SIG-M5 treated with dmso at 0.1 percent for 504 hours (cell line): ENCODE measurements at regions not wholly inside any gene's neighbourhood (a gene's known extent, or its start where the extent isn't known, plus 50 kb on each side); places are given as distances from the start of the nearest gene placed in this dataset.
"Not testable (repeated sequence)": the region's sequence is repeated elsewhere in the genome, so short reads cannot be mapped to it uniquely, and the experiment has no call there.

Experiments
- DNase-seq: peaks from one replicate; lab custom pipeline; 2025; ENCODE audit not compliant: unreplicated experiment; lab: John Stamatoyannopoulos, UW

DNA sequence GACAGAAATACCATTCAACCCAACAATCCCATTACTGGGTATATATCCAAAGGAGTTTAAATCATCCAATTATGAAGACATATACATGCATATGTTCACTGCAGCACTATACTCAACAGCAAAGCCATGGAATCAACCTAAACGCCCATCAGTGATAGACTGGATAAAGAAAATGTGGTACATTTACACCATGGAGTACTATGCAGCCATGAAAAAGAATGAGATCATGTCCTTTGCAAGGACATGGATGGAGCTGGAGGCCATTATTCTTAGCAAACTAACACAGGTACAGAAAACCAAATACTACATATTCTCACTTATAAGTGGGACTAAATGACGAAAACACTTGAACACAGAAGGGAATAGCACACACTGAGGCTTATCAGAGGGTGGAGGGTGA lies 230.6 kb upstream of the ETAA1 start:
- not testable (repeated sequence) for DNase-seq

DNA sequence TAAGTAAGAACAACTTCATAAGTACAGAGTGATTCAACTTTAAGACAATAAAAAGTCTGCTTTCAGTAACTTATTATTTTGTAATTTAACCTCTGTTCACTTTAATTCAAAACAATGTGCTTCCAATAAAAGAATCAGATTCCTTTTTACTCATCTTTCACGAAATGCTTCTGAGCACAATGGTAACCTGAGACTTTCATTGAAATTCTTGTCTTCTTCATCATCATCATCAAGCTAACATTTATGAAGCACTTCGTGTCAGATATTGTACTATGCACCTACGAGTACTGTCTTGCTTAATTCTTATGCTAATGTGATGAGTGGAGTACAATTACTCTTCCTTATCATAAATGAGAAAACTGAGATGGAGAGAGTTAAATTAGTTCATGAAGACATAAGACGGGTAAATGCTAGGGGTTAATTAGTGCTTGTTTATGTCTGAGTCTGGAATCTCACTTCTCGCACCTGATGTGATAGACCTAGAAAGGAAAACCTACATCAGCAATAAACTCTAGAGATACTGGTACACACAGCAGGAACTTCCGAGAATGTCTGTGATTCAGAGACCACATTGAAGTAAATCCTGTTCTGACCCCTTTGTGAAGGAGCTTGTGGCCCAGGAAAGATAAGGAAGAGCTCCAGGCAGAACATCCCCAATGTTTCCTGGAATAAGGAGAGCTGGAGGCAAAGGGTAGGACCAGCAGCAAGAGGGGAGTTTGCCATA lies 227.6 kb upstream of the ETAA1 start:
- DNase-seq: no peak

DNA sequence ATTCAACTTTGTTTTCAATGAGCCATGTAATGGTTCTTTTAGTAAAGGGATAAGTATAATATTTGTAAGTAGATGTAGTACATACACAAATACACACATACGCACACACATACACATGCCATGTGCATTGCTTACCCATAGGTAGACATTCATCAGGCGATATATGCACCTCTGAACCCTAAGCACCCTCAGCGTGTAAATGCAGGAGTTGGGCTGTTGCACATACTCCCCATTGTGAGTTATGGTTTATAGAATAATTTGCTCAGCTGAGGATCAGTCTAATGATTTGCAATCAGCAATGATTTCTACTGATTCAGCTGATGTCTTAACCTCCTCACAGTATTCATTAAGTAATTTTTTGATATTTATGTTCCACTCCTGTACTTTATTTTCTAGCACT lies 217.6 kb upstream of the ETAA1 start:
- no peak for DNase-seq

DNA sequence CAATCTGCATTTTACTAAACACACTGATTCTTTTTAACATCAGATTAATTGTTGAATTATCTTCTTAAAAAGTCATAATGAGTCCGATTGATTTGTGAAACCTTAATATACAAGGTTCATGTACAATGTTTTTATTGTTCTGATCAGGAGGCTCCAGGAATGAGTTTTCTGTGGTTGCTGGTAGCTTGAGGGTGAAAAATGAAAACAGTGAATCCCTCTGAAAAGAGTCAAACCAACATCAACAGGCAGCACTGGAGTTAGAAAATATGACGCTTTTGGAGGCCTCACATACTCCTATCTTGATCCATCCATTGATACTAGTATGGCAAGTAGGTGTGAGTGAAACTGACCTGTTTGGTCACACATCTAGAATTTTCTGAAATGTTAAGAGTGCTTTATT lies 216.3 kb upstream of the ETAA1 start:
- DNase-seq: no peak

GRCh38 chr2:67182884-67183283 lies 214.2 kb upstream of the ETAA1 start:
- DNase-seq: no peak

DNA sequence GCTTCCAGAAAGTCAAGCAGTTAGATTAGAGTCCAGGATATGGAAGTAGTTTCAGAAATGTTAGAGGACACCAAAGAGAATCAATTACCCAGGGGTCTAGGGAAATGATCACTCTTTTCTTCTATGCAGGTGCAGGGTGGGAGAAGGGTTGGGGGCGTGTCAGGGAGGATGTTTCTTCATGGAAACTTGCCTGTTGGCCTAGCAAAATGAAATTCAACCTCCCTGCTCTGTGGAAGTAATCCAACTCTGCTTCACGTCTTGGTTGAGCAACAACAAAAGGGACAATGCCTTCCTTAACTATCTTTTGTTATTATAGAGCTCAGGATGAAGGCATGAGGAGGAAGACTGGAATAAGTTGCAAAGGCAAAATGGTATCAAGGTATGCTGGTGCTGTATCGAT lies 210.8 kb upstream of the ETAA1 start:
- no peak for DNase-seq

DNA sequence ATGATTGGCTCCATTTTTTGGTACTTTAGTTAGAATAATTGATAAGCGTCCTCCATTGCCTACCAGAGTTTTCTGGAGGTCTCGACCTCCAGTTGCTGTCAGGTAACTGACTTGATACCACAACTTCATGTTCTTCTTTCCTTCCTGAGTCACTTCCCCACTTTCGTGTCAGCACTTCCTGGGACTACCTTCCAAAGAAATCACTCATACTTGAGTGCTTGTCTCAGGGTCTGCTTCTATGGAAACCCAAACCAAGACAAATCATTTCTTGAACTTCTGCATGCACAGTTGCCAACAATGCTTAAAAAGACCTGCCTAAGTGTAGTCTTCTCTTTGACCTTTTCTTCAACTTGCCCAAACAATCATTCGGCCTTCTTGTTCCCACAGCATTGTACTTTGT lies 210.3 kb upstream of the ETAA1 start:
- DNase-seq: no peak

- DNase-seq: not testable (repeated sequence)
These were observed 201.8 kb upstream of the ETAA1 start for GRCh38 chr2:67195327-67195726.

DNA sequence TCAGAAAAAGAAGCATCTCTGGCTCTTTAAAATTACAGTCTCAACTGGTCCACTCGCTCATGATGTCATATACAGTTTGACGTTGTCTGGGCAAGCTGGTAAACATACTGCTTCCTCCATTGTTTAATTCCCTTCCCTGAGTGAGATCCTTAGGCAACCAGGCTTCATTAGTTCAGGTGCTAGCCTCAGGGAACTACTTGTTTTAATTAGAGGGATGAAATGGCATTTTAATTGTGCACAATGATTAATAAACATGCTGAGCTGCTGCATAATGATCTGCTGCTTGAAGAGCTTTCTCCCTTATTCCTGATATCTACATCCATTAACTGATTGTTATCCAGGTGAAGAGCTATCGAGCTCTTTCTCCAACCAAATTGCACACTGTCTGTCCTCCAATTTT lies 195.6 kb upstream of the ETAA1 start:
- no peak for DNase-seq

DNA sequence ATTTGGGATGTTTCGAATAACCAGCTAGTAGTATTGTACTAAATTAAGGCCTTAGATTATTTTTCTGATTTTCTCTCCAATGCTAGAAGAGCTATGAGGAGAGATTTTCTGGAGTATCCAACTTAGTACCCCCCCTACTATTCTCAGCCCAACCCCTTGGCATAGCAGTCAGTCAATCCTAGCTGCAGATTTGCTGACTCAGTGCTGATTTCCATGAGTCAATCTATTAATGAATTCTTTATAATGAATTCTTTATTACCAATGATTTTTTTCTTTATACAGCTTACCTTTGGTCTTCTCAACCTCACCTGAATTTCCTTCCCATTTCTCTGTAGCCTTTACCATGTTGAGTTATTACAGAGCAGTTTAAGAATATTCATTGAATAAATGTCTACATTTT lies 192.8 kb upstream of the ETAA1 start:
- no peak for DNase-seq

DNA sequence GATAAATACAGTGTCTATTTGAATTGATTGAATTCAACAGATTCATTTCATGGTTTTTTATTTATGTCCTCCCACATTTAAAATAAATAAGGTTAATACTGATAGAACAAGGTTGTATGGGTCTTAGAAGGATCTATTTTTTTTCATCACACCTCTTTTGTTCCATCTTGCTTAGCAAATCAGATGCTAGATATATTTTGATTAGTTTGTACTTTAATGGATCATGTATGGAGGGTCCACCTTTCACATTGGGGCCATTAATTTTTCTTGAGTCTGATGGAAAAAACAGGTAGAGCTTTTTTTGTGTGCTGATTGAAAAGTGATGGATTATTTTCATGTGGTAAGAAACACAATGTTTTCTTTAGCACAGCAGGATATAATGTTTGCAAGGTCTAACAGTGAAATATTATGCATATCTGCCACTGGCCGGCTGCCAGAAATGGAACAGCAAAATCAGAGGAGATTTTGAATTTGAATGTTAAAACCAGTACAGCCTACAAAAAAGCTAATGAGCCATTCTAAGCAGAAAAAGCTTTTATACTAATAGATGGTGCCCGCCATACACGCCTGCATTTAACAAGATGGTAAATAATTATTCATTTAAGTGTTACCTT lies 188.1 kb upstream of the ETAA1 start:
- no peak for DNase-seq

DNA sequence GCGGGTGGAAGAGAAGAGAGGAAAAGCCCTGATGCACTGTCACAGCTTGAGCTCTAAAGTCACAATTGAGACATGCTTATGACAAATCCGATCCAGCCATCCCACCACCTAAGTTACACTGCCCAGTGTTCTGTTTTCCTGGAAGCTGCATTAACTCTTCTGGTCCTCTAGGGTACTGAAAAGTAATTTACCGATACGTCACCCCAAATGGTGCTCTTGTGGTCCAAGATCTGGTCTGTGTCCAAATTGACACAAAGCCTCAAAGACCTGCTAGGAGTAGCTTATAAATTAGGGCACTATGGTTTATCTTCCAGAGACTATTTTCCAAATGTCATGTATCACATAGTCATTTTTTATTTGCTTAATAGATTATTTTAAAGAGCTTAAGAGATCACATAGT lies 186.7 kb upstream of the ETAA1 start:
- DNase-seq: no peak

GRCh38 chr2:67212203-67212602 lies 184.9 kb upstream of the ETAA1 start:
- no peak for DNase-seq

DNA sequence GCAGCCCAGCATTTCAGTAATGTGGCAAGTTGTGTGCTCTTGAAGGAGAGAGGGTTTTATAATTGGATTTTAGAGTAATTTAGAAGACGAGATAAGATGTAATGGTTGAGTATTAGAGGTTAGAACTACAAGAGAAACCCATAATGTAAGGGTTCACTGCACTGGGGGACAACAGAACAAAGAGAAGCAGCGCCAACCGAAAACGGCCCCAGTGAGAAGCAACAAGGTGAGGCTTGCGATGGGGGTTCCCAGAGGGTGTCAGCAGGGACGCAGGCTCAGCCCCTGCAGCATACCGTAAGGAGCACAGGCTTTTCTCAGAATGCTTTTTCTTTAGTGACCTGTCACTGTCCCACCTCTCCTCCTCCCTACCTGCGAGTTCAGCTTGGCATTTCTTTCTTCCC lies 183.9 kb upstream of the ETAA1 start:
- no peak for DNase-seq

- no peak for DNase-seq
These were observed 183.3 kb upstream of the ETAA1 start for GRCh38 chr2:67213677-67214402.

DNA sequence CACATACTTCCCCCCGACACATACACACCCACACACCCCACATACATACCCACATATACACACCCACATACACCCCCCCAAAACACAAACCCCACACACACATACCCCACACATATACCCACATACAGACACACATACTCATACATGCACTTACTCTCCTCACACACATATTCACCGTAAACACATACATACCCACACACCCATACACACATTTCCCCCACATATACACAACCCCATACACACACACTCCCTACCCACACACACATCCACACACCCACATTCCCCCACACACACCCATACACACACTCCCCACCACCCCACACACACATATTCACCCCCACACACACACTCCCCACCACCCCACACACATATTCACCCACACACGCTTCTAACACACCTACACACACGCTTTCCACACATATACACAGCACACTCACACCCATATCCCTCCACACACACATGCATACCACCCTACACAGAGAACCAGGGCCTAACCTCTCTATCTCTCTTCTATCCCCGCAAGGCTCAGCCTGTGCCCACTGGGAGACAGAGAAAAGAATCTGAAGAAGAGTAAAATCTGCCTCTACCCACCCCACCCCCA lies 182.4 kb upstream of the ETAA1 start:
- DNase-seq: no peak

DNA sequence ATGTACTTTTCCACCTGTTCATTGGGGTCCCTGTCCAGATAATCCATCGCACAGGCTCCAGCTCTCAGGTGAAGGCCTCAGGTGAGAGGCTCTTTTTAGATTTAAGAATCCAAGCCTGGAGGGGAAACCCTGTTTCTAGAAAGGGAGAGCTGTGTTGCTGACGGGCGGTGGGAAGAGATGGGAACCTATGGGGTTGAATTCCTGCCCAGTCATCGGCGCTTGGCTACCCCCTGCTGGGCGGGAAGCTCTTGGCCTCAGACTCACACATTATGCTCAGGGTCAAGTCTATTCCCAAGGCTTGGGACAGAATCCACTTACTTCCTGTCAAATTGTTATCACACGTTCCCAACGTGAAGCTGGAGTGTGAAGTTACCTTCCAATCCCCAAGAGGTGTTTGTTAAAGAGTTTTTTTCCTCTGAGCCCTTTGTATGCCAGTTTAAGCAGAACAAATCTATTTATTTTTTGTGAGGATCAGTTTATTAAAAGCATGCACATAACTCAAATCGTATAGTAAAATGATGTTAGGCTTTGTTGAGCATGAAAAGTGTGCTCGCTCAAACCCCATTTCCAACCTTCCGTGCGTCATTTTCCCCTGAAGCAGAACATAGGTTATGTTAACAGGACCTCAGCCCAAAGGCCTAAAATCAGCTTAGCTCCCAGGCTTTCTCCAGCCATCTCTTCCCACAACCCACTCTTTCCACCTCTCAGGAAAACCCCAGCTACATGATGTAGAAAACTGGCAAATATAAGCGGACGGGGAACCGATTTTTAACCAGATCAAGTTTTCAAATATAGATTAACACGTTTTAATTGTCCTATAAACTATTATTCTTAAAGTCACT lies 181.7 kb upstream of the ETAA1 start:
- DNase-seq: peak; percentile 17

GRCh38 chr2:67216103-67216502 lies 181.0 kb upstream of the ETAA1 start:
- DNase-seq: no peak

- DNase-seq: no peak
These were observed 180.3 kb upstream of the ETAA1 start for GRCh38 chr2:67216881-67217280.

DNA sequence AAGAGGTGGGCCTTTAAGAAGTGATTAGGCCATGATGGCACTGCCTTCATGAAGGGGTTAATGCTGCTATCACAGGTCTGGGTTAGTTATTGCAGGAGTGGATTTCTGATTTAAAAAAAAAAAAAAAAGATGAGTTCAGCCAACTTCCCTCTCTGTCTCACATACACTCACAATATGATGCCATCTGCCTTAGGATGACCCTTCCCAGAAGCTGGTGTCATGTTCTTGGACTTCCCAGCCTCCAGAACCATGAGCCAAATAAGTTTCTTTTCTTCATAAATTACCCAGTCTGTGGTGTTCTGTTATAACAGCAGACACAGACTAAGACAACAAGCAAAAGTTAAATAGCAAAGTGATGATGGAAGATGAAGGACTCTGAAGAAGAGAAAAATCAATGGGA lies 179.7 kb upstream of the ETAA1 start:
- DNase-seq: no peak

- DNase-seq: no peak
These were observed 179.1 kb upstream of the ETAA1 start for GRCh38 chr2:67218056-67218455.
